HG03457 (cell line): ENCODE measurements at regions not wholly inside any gene's neighbourhood (a gene's known extent, or its start where the extent isn't known, plus 50 kb on each side); places are given as distances from the start of the nearest gene placed in this dataset.

Experiments
- ATAC-seq: cut with Tn5 transposase; IDR thresholded peaks from one replicate; pipeline ENCODE4 v1.9.1; 2021; ENCODE audit warnings: moderate number of reproducible peaks; ENCODE audit not compliant: unreplicated experiment

- no peak for ATAC-seq
Observed at GRCh38 chr5:115409094-115409493, 112.6 kb upstream of the CCDC112 start.

DNA sequence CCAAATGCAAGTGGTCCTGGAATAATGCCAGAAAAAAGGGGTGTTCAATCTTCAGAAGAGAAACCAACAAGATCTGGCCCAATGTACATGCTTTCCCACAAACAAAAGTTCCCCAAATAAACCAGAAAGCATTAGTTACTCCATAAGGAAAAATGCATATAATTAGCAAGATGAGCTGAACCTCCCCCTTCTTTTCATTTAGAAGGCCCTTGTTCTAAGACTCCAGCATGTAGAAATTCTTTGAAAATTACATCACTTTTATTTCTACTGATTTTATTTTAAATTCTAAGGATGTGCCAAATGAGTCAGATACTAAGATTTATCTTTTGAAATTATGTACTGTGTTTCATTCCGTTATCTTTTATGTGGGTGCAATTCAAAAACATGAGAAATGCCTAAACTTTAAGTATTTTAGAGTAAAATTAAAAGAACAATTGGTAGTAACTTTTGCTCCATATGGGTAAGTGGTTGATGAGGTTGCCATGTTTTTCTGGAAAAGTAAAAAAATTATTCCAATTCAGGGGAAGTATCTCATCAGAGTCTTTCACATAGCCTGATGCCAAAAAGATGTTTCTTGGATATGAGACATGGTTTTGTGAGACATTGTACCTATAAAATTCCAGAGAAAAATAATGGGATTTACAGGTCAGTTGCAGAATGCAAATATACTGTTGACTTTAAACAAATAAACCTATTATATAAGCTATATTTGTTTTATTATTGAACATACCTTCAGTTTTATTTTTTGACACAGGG is 106.5 kb upstream of the CCDC112 start:
- ATAC-seq, result no peak

GRCh38 chr5:115402092-115402491 is 105.6 kb upstream of the CCDC112 start:
- ATAC-seq, result no peak

GRCh38 chr5:115398719-115399118 is 102.3 kb upstream of the CCDC112 start:
- ATAC-seq, result no peak

DNA sequence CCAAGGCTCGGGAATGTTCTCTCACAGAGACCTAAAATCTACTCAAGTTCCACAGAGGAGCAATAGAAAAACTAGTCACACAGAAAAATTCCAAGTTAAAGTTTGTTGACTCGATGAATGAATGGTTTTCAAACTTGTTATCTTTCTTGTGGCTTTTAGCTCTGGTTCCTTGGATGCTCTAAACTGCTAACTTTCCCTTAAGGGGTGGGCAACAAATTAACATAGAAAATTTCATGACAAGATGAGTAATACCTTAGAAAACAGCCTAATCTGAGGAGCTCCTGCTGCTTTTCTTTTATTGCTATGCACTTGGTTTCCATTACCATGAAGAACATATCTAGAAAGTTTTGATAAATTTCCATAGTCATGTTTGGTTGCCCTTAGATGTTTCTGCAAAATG is 100.2 kb upstream of the CCDC112 start:
- no peak for ATAC-seq

DNA sequence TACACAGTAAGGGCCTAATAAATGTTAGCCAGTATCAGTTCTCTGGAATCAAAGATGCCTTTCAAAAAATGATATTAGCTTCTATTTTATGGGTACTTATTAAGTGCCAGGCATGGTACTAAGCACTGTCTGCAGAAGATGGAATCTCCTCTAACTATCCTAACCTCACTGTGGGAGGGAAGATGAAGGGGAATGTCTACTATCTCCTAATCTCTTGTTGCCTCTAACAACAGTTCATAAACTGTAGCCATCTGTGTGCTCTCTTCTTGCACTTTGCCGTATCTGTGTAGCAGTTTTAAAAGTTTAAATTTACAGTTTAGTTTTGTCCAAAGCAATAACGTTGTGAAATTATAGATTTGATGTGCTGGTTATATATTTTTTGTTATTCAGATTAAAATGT is 99.6 kb upstream of the CCDC112 start:
- ATAC-seq, result no peak

DNA sequence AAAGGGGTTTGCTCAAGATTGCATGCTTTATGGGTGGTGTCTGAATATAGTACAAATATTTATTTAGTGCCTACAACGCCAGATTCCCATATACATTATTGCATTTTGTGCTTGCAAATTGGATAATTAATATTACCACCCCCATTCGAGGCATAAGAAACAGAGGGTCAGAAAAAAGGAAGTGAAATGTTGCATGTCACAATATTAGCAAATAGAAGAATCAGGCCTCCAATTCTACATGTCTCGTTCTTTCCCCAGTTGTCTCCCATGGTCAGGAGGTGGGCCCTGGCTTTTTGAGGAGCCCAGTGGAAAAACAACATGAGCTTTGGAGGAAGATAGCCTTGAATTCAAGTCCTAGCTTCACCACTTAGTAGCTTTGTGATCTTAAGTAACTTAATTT is 98.1 kb upstream of the CCDC112 start:
- no peak for ATAC-seq

GRCh38 chr5:115393239-115393638 is 96.8 kb upstream of the CCDC112 start:
- ATAC-seq, result no peak

GRCh38 chr5:115392611-115393010 is 96.2 kb upstream of the CCDC112 start:
- ATAC-seq, result no peak

DNA sequence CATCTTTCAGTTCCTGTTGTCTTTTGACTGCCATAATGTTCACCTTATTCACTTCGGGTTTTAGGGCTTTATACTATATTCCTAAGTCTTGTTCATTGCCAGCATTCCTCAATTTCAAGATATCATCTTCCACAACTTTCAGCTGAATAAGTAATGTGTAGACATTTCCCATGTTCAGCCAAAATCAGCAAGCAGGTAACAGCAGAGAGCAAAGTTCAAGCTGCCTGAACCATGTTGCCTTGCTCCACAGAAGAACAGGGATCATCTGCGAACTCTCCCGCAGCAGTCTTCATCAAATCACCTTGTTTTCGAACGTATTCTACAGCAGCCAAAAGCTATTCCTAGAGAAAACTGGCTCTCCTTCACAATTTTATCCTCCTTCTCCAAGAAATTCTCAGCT is 95.3 kb upstream of the CCDC112 start:
- ATAC-seq, result no peak

- ATAC-seq, result no peak
Observed at GRCh38 chr5:115389799-115390382, 93.4 kb upstream of the CCDC112 start.

- ATAC-seq, result no peak
Observed at GRCh38 chr5:115389034-115389798, 92.8 kb upstream of the CCDC112 start.

DNA sequence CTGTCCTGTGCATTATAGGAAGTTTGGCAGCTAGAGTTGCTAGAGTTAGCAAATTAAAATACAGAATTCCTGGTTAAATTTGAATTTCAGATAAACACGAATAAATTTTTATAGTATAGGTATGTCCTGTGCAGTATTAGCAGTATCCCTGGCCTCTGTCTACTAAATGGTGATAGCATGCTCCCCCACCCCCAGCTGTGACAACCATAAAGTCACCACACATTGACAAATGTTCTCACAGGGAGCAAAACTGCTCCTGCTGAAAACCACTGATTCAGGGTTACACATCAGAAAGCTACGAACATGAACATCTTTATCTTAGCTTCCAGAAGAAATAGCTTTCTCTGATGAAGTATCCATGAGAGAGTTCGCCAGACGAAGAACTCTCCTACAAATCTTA is 91.8 kb upstream of the CCDC112 start:
- ATAC-seq, result no peak

- ATAC-seq, result no peak
Observed at GRCh38 chr5:115387816-115388215, 91.4 kb upstream of the CCDC112 start.

DNA sequence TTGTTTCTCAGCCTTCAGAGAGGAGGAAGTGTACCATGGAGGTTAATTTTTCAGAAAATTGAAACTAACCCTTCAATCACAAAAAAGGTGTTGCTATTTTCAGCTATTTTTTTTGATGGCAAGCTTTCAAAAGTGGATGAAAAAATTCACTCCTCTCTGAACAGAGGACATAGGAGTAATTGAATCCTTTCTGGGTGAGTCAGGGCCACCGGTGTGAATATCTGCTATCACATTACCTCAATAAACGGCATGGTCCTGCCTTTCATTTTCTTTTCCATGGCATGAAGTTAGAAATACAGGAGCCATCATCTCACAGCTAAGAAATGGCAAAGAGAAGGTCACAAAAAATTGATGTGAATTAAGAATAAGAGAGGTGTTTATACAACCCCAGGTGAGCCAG is 90.2 kb upstream of the CCDC112 start:
- no peak for ATAC-seq

GRCh38 chr5:115384587-115385375 is 88.3 kb upstream of the CCDC112 start:
- no peak for ATAC-seq

DNA sequence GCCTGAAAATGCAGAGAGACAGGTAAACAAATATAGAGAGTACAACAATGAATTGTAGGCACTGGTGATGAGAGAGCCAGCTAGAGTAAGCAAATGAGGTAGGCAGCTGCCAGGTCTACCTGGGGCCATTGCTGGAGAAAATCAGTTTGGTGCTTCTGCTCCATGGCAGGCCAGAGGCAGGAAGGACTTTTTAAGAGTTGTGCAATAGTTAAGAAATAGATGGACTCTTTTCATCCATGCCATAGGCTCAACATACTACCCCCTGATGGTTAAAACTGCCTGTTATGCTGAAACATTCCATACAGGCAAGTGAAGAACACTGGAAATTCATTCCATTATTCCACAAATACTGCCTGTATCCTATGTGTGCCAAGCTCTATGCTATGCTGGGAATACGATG is 86.5 kb upstream of the CCDC112 start:
- no peak for ATAC-seq

DNA sequence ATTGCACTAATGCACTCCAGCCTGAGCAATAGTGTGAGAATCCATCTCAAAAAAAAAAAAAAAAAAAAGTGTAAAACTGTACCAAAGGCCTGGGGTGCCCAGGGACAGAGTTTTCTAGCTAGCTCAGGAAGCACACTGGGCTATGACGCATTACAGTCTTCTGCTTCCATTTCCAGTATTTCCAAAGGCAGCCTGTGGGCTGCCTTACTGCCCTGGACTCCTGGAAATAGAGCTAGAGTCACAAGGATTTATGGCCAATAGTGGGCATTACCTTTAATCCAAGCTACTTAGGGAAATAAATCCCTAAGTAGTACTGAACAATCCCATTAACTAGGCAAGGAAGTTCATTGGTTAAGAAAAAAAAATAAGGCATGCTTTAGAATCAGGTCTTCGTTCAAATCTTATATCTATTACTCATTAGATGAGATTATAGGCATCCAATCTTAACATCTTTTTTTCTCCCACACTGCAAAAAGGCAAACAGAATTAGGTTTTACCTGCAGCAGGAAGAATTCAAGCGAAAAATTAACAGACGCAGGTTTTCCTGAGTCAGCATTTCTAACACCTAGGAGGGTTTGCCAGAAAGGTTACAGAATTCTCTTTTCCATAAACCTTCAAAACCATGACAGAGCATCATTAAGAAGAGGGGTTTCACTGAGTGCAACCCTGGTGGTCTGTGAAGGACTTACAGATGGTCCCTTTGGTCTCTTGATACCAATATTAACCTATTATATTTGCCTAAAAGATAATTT is 85.6 kb upstream of the CCDC112 start:
- ATAC-seq, result no peak

DNA sequence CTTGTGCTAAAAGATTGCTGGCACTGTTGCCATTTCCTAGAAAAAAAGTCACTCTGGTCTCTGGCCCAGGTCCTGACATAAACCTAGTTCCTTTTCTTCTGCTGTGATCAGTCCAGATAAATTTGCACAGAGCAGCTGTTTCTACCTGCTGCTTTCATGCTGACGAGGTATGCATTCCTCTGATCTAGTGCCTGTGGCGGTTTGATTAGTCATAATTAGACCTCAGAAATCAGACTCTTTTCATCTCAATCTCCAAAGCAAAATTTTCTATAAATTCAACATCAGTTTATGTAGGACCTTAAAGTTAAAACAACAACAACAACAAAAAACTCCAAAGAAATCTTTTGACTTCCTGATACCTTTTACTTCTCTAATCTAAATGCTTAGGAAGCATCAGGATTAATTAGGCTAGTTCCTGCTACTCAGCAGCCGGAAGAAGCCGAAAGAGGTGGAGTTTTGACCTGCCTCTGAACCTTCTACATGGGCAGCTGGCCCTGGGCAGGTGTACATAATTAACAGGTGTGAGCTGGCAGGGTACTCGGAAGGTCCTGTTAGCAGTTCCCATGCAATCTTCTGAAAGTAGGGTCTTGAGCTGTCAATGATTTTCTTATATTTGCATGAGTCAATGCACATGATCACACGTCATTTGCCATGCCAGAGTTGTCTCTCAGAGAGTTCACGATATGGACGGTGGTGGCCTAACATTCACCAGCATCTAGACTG is 83.3 kb upstream of the CCDC112 start:
- peak; percentile 73 for ATAC-seq

DNA sequence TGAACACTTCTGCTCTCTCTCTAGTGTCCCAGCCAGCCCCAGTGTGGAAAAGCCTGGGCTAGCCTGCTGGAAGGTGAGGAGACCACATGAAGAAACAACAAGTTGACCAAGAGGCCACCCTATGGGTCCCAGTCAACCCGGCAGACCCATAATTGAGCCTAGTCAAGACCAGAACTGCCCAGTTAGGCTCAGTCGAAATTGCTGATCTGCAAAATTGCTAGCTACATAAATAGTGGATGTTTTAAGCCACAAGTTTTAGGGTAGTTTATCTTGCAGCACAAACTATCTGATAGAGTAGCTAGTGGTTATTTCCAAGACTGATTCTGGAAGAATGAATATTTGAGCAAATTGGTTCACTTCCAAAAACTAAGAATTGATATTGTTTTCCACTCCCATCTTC is 82.3 kb upstream of the CCDC112 start:
- no peak for ATAC-seq
